Vagina (tissue), 2 donors: ENCODE measurements at regions not wholly inside any gene's neighbourhood (a gene's known extent, or its start where the extent isn't known, plus 50 kb on each side); places are given as distances from the start of the nearest gene placed in this dataset.

Experiments
- DNase-seq, 2 donors: peaks; one replicate each; pipeline ENCODE4 v3.0.0-alpha.2; 2017; ENCODE audit errors: extremely low spot score in 2 of 2
- H3K27ac ChIP-seq: fragments of 200-600 bp; sonication (generic); one replicate; pipeline ENCODE4 v1.5.1; 2019
- H3K27me3 ChIP-seq: fragments of 200-600 bp; sonication (generic); one replicate; pipeline ENCODE4 v1.5.1; 2019
- H3K36me3 ChIP-seq, 2 donors: fragments of 200-600 bp; sonication (generic); one replicate each; pipeline ENCODE4 v1.5.1; 2017 to 2019
- H3K4me1 ChIP-seq: fragments of 200-600 bp; sonication (generic); one replicate; pipeline ENCODE4 v1.5.1; 2019
- H3K4me3 ChIP-seq, 2 donors: fragments of 200-600 bp; sonication (generic); 1 replicate in 1 of 2; 2 replicates in 1 of 2; pipeline ENCODE4 v1.5.1; 2016 to 2019
- H3K9me3 ChIP-seq: fragments of 200-600 bp; sonication (generic); one replicate; pipeline ENCODE4 v1.5.1; 2019
- POLR2A ChIP-seq, 2 donors: fragments of 450-650 bp; IDR thresholded peaks; one replicate each; pipeline ENCODE4 v1.6.1; 2017; ENCODE audit warnings: antibody characterized with exemption in 2 of 2, mild to moderate bottlenecking in 2 of 2, moderate library complexity in 2 of 2
- POLR2AphosphoS5 ChIP-seq, 2 donors: sonication (generic); formaldehyde crosslinking; IDR thresholded peaks; one replicate each; pipeline ENCODE4 v1.9.0; 2017; ENCODE audit warnings: antibody characterized with exemption in 2 of 2, mild to moderate bottlenecking in 2 of 2, low read depth in 1 of 2; ENCODE audit not compliant: insufficient read depth in 1 of 2
- intact Hi-C: fragments of 100-400 bp; cut with DNase I; formaldehyde crosslinking; loops from one replicate; pipeline ENCODE4 v1.15.1; 2023
- TF ChIP-seq, protein P1 (sequence below), 3 experiments: fragments of 450-650 bp in 2 of 3; fragments of 200-600 bp in 1 of 3; sonication (generic) in 1 of 3; IDR thresholded peaks; one replicate each; pipeline ENCODE4 v1.5.1; 2017 to 2019; ENCODE audit warnings: antibody characterized with exemption in 3 of 3, mild to moderate bottlenecking in 2 of 3, moderate library complexity in 2 of 3

DNA sequence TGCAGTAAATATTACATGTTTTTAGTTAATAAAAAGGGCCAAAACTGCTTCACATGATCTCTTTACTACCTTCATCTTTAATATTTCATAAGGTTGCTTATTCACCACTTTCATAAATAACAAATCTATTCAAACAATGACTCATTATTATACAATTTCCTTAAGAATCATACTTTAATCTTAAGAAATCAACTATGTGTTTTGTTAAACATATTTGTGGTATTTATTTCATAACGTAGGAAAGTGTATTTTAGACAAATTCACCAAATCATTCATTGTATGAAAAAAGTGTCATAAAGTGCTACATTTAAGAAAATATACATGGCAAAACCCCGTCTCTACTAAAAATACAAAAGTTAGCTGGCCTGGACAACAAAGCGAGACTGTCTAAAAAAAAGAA, 150.5 kb upstream of the RXFP1 start:
- no peak for DNase-seq
- intact Hi-C loops = no loop called here

DNA sequence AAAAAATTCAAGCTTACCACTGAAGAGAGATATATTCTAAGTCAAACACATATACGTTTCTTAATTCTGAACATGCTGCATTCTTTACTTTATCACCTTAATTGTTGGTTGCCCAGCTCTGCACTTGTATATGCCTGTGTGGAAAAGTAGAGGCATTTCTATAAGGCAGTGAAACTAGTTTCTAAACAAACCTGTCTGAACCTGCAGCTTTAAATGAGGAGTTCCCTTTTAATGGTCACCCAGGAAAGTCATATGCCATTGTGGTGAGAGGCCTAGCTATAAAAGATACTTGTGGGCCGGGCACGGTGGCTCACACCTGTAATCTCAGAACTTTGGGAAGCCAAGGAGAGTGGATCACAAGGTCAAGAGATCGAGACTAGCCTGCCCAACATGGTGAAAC, 147.4 kb upstream of the RXFP1 start:
- no peak for DNase-seq
- TF ChIP-seq POLR2A (IDR thresholded peaks at IDR 0.05) = no peak
- TF ChIP-seq POLR2AphosphoS5 (IDR thresholded peaks at IDR 0.05; ENCODE audit: insufficient read depth in 1 of 2, low read depth in 1 of 2) = no peak
- TF ChIP-seq, protein P1, sequence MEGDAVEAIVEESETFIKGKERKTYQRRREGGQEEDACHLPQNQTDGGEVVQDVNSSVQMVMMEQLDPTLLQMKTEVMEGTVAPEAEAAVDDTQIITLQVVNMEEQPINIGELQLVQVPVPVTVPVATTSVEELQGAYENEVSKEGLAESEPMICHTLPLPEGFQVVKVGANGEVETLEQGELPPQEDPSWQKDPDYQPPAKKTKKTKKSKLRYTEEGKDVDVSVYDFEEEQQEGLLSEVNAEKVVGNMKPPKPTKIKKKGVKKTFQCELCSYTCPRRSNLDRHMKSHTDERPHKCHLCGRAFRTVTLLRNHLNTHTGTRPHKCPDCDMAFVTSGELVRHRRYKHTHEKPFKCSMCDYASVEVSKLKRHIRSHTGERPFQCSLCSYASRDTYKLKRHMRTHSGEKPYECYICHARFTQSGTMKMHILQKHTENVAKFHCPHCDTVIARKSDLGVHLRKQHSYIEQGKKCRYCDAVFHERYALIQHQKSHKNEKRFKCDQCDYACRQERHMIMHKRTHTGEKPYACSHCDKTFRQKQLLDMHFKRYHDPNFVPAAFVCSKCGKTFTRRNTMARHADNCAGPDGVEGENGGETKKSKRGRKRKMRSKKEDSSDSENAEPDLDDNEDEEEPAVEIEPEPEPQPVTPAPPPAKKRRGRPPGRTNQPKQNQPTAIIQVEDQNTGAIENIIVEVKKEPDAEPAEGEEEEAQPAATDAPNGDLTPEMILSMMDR (IDR thresholded peaks at IDR 0.05) = no peak
- intact Hi-C loops = no loop called here
- H3K27ac ChIP-seq = no peak overlapping the region
- H3K9me3 ChIP-seq = no peaks in the 10 kb centered on the region
- H3K36me3 ChIP-seq = no peaks in the 10 kb centered on the region
- no peaks in the 10 kb centered on the region for H3K27me3 ChIP-seq
- peaks cover 11% of the 10 kb centered on the region for H3K4me1 ChIP-seq
- no peak overlapping the region for H3K4me3 ChIP-seq

More for the DNA sequence above, 150.5 kb upstream of the RXFP1 start:
- no peaks in the 10 kb centered on the region for H3K27me3 ChIP-seq
- TF ChIP-seq, protein P1 (IDR thresholded peaks at IDR 0.05) = no peak
- no peak for TF ChIP-seq POLR2A (IDR thresholded peaks at IDR 0.05)
- no peak for TF ChIP-seq POLR2AphosphoS5 (IDR thresholded peaks at IDR 0.05; ENCODE audit: insufficient read depth in 1 of 2, low read depth in 1 of 2)
- H3K9me3 ChIP-seq = no peaks in the 10 kb centered on the region
- H3K27ac ChIP-seq = no peak overlapping the region
- H3K36me3 ChIP-seq = no peaks in the 10 kb centered on the region
- no peak overlapping the region for H3K4me3 ChIP-seq
- H3K4me1 ChIP-seq = peaks cover 11% of the 10 kb centered on the region

DNA sequence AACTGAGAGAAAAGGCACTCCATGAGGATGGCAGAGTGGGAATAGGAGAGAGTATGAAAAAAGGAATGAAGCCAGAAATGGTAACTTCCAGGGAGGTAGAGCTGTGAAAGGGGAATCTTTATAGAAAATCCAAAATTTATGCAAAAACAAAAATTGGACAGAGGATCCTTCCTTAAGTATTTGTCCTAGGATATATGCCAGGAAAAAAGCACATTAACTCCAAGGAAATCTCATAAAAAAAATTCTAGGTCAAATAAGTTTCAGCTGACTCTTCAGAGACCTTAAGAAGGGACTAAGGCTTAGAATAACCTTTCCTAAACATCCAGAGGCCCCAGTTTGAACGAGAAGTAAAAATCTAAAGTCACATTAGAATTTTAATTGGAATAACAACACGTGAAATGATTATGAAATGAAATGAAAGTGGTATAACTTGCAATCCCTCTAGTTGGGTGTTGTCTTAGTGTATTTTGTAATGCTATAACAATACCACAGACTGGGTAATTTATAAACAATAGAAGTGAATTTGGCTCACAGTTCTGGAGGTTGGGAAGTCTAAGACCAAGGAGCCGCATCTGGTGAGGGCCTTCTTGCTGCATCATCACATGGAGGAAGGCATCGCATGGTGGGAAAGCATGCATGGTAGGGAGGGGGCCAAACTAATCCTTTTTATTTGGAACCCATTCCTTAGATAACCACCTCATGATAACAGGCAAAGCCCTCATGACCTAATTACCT, 145.4 kb upstream of the RXFP1 start:
- peak in 1 of 2 donors; percentile 36 for TF ChIP-seq POLR2AphosphoS5 (IDR thresholded peaks at IDR 0.05; ENCODE audit: insufficient read depth in 1 of 2, low read depth in 1 of 2)
- TF ChIP-seq, protein P1 (IDR thresholded peaks at IDR 0.05) = no peak
- Histone ChIP-seq H3K9me3 (no peaks in the 10 kb centered on the region), H3K4me1 (peaks cover 11% of the 10 kb centered on the region), H3K4me3 (no peak overlapping the region), H3K36me3 (no peaks in the 10 kb centered on the region), H3K27me3 (no peaks in the 10 kb centered on the region), H3K27ac (peak overlapping the region; percentile 62)
- DNase-seq = no peak
- intact Hi-C loops = no loop called here

DNA sequence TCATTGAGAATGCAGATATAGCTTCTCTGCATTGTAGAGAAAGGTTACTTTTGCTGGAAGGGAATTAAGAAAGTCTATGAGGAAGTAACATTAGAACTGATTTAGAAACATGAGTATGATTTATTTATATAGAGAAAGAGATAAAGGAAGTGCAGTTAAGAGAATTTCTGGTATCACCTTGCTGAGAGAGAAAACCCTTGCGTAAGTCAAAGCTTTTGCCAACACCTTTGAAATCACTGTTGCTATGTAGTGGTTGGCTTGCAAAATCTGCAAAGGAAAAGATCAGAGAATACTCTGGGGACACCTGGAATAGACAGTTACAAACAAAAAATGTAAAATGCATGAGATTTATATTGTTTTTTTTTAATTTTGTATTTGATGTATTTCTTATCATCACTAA, 137.3 kb upstream of the RXFP1 start:
- H3K27ac ChIP-seq = no peak overlapping the region
- no peak for TF ChIP-seq POLR2A (IDR thresholded peaks at IDR 0.05)
- TF ChIP-seq, protein P1 (IDR thresholded peaks at IDR 0.05) = no peak
- no peak for TF ChIP-seq POLR2AphosphoS5 (IDR thresholded peaks at IDR 0.05; ENCODE audit: insufficient read depth in 1 of 2, low read depth in 1 of 2)
- intact Hi-C loops = no loop called here
- H3K9me3 ChIP-seq = no peaks in the 10 kb centered on the region
- no peaks in the 10 kb centered on the region for H3K4me1 ChIP-seq
- no peaks in the 10 kb centered on the region for H3K27me3 ChIP-seq
- no peak for DNase-seq
- no peaks in the 10 kb centered on the region for H3K36me3 ChIP-seq
- no peak overlapping the region for H3K4me3 ChIP-seq

DNA sequence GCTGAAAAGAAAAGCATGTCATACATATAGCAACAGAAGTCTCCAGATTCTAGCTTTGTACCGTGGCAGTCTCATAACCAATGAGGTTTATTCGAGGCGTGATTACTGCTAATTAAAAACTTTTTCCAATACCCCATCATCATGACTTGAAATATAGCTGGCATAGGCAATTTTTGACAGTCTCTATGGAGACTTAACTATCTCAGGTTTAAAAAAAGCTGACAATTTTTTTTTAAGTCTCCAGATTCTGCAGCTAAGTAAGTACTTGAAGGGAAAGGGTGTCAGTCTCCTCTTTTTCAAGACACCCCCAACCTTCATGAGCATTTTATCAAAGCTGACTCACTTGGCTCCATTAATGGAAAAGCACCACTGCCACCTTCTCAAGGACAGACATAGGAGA, 126.3 kb upstream of the RXFP1 start:
- TF ChIP-seq, protein P1 (IDR thresholded peaks at IDR 0.05) = no peak
- no peak for TF ChIP-seq POLR2AphosphoS5 (IDR thresholded peaks at IDR 0.05; ENCODE audit: insufficient read depth in 1 of 2, low read depth in 1 of 2)
- no peak for TF ChIP-seq POLR2A (IDR thresholded peaks at IDR 0.05)
- Histone ChIP-seq H3K9me3 (no peaks in the 10 kb centered on the region), H3K27me3 (no peaks in the 10 kb centered on the region), H3K36me3 (no peaks in the 10 kb centered on the region), H3K27ac (no peak overlapping the region), H3K4me3 (no peak overlapping the region), H3K4me1 (no peaks in the 10 kb centered on the region)
- DNase-seq = no peak
- intact Hi-C loops = no loop called here
